Gastroesophageal sphincter (tissue), 3 donors: ENCODE measurements at regions not wholly inside any gene's neighbourhood (a gene's known extent, or its start where the extent isn't known, plus 50 kb on each side); places are given as distances from the start of the nearest gene placed in this dataset.

Source experiments
- EP300 ChIP-seq: sonication (generic); formaldehyde crosslinking; IDR thresholded peaks from one replicate; pipeline ENCODE4 v1.6.1; 2017; ENCODE audit warnings: antibody characterized with exemption, mild to moderate bottlenecking
- TF ChIP-seq, protein P1 (sequence below), 4 experiments: fragments of 200-600 bp in 2 of 4; fragments of 450-650 bp in 2 of 4; sonication (generic) in 1 of 4; IDR thresholded peaks; one replicate each; pipeline ENCODE4 v1.5.1; 2017 to 2019; ENCODE audit warnings: antibody characterized with exemption in 4 of 4, mild to moderate bottlenecking in 2 of 4, moderate library complexity in 2 of 4

GRCh38 chr18:70520867-70521266 lies 232.0 kb downstream of the SOCS6 start:
- no peak for TF ChIP-seq EP300
- TF ChIP-seq, protein P1, sequence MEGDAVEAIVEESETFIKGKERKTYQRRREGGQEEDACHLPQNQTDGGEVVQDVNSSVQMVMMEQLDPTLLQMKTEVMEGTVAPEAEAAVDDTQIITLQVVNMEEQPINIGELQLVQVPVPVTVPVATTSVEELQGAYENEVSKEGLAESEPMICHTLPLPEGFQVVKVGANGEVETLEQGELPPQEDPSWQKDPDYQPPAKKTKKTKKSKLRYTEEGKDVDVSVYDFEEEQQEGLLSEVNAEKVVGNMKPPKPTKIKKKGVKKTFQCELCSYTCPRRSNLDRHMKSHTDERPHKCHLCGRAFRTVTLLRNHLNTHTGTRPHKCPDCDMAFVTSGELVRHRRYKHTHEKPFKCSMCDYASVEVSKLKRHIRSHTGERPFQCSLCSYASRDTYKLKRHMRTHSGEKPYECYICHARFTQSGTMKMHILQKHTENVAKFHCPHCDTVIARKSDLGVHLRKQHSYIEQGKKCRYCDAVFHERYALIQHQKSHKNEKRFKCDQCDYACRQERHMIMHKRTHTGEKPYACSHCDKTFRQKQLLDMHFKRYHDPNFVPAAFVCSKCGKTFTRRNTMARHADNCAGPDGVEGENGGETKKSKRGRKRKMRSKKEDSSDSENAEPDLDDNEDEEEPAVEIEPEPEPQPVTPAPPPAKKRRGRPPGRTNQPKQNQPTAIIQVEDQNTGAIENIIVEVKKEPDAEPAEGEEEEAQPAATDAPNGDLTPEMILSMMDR (IDR thresholded peaks at IDR 0.05), result no peak
